ENCODE measurements at regions not wholly inside any gene's neighbourhood (a gene's known extent, or its start where the extent isn't known, plus 50 kb on each side); places are given as distances from the start of the nearest gene placed in this dataset.

GRCh38 chr11:71075871-71076420 is 176.4 kb downstream of the SHANK2 start:
- TF ChIP-seq, protein P1, sequence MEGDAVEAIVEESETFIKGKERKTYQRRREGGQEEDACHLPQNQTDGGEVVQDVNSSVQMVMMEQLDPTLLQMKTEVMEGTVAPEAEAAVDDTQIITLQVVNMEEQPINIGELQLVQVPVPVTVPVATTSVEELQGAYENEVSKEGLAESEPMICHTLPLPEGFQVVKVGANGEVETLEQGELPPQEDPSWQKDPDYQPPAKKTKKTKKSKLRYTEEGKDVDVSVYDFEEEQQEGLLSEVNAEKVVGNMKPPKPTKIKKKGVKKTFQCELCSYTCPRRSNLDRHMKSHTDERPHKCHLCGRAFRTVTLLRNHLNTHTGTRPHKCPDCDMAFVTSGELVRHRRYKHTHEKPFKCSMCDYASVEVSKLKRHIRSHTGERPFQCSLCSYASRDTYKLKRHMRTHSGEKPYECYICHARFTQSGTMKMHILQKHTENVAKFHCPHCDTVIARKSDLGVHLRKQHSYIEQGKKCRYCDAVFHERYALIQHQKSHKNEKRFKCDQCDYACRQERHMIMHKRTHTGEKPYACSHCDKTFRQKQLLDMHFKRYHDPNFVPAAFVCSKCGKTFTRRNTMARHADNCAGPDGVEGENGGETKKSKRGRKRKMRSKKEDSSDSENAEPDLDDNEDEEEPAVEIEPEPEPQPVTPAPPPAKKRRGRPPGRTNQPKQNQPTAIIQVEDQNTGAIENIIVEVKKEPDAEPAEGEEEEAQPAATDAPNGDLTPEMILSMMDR (IDR thresholded peaks at IDR 0.05; ENCODE audit: insufficient read depth, low read depth, low read length, missing control alignments) = no peak
- no peak overlapping the region for H3K4me3 ChIP-seq (ENCODE audit: low read depth, low read length)
- no peak for DNase-seq (ENCODE audit: low read depth)

DNA sequence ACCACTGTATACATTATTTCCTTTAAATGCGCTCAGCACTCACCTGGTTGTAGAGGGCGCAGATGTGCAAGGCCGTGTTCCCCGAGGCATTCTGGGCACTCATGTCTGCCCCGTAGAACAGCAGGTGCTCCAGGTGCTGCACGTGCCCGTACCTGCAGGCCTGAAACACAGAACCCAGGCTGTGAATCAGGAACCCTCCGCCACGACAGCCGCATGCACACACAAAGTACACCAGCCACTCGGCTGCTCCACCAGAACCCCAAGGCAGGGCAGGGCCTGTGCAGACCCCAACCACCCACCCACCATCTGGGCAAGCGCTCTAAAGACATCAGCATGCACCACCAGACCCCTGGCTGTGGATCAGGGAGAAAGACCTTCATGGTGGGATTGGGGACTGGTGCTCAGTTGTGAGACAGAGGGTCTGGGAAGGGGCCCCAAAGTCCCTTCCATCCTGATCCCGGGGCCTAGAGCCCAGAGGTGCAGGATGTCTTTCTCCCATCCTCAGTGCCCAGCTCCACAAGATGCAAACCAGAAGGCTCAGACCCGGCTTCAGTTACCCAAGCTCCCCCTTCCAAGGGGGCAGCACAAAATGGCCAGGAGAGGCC is 177.2 kb downstream of the SHANK2 start:
- no peak for DNase-seq (ENCODE audit: low read depth)
- no peak overlapping the region for H3K4me3 ChIP-seq (ENCODE audit: low read depth, low read length)
- TF ChIP-seq, protein P1 (IDR thresholded peaks at IDR 0.05; ENCODE audit: insufficient read depth, low read depth, low read length, missing control alignments) = no peak

DNA sequence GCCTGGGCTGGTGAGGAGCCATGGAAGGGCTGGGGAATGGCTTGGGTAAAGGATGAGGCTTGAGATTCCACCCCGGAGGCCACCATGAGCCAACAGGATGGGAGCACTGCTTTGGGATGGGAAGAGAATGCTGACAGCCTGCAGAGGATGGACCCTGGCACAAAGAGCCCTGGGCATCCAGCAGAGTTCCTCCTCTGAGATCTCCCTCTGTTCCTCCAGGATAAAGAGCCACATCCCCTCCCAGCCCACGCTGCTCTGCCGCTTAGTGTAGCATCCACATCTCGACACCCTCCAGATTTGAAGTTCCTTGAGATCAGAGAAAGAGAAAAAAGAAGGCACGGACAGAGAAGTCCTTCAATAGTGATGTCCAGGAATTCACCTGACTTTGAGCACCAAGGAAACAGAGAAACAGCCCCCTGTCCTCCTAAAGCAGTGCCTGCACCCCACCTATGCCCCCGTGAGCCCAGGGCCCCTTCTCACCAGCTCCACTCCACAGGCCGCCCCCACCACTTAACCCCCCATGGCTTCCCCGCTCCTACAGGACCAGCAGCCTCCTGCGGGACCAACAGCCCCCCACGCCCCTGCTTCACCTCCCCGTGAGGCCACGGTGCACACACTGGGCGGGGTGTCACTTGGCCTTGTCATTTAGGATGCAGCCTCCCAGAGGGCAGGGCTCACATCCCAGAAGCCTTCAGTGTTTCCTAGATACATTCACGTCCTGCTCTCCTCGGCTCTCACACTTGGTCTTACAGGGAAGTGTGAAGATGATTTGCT is 180.5 kb downstream of the SHANK2 start:
- DNase-seq (ENCODE audit: low read depth) = no peak
- TF ChIP-seq, protein P1 (IDR thresholded peaks at IDR 0.05; ENCODE audit: insufficient read depth, low read depth, low read length, missing control alignments) = no peak
- no peak overlapping the region for H3K4me3 ChIP-seq (ENCODE audit: low read depth, low read length)

- no peak overlapping the region for H3K4me3 ChIP-seq (ENCODE audit: low read depth, low read length)
- no peak for DNase-seq (ENCODE audit: low read depth)
- TF ChIP-seq, protein P1 (IDR thresholded peaks at IDR 0.05; ENCODE audit: insufficient read depth, low read depth, low read length, missing control alignments) = no peak
Observed at GRCh38 chr11:71070490-71071453, 181.6 kb downstream of the SHANK2 start.

DNA sequence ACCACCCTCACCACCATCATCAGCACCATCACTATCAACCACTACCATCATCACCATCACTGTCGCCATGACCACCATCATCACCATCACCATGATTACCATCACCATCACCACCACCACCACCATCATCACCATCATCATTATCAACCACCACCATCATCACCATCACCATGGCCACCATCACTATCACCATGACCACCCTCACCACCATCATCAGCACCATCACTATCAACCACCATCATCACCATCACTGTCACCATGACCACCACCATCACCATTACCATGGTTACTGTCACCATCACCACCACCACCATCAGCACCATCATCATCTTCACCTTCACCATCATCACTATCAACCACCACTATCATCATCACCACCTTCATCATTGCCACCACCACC is 183.4 kb downstream of the SHANK2 start:
- H3K4me3 ChIP-seq (ENCODE audit: low read depth, low read length) = no peak overlapping the region
- DNase-seq (ENCODE audit: low read depth) = no peak
- TF ChIP-seq, protein P1 (IDR thresholded peaks at IDR 0.05; ENCODE audit: insufficient read depth, low read depth, low read length, missing control alignments) = no peak

DNA sequence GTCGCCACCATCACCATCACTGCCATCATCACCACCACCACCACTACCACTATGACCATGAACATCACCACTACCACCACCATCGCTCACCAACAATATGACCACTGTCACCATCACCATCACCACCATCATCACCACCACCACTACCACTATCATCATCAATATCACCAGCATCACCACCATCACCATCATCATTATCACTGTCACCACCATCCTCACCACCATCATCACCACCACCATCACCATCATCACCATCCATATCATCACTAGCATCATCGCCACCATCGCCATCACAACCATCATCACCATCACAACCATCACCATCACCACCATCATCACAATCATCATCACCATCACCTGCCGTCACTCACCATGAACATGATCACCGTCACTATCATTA is 184.6 kb downstream of the SHANK2 start:
- no peak for DNase-seq (ENCODE audit: low read depth)

More for the DNA sequence above, 184.6 kb downstream of the SHANK2 start:
- H3K4me3 ChIP-seq (ENCODE audit: low read depth, low read length) = no peak overlapping the region
- TF ChIP-seq, protein P1 (IDR thresholded peaks at IDR 0.05; ENCODE audit: insufficient read depth, low read depth, low read length, missing control alignments) = no peak
